ENCODE measurements at regions not wholly inside any gene's neighbourhood (a gene's known extent, or its start where the extent isn't known, plus 50 kb on each side); places are given as distances from the start of the nearest gene placed in this dataset.
"Not testable (repeated sequence)": the region's sequence is repeated elsewhere in the genome, so short reads cannot be mapped to it uniquely, and the experiment has no call there.

- no peak for ATAC-seq
- intact Hi-C loops (cut with DNase I): no loop called here
- DNase-seq (ENCODE audit: low spot score): no peak
Observed at GRCh38 chrX:109782994-109783700, 50.1 kb upstream of the ACSL4 start.

GRCh38 chrX:109783701-109784079 lies 50.6 kb upstream of the ACSL4 start:
- intact Hi-C loops (cut with DNase I): no loop called here
- ATAC-seq (no peak), DNase-seq (ENCODE audit: low spot score) (no peak)

- ATAC-seq: no peak
- DNase-seq (ENCODE audit: low spot score): no peak
- intact Hi-C loops (cut with DNase I): no loop called here
Observed at GRCh38 chrX:109785053-109785452, 52.0 kb upstream of the ACSL4 start.

DNA sequence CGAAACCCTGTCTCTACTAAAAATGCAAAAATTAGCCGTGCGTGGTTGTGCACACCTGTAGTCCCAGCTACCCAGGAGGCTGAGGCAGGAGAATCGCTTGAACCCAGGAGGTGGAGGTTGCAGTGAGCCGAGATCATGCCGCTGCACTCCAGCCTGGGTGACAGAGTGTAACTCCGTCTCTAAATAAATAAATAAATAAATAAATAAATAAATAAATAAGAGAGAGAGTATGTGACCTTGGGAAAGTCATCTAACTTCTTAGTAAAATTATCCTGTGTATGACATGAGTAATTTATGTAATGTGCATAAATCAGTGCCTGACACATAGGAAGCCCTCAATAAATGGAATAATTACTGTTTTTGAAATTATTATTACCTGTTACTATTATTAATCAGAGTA lies 57.5 kb upstream of the ACSL4 start:
- DNase-seq (ENCODE audit: low spot score); intact Hi-C loops (cut with DNase I); ATAC-seq: not testable (repeated sequence)

GRCh38 chrX:109793191-109793590 lies 60.1 kb upstream of the ACSL4 start:
- DNase-seq (ENCODE audit: low spot score) (no peak), ATAC-seq (no peak)
- intact Hi-C loops (cut with DNase I): no loop called here

DNA sequence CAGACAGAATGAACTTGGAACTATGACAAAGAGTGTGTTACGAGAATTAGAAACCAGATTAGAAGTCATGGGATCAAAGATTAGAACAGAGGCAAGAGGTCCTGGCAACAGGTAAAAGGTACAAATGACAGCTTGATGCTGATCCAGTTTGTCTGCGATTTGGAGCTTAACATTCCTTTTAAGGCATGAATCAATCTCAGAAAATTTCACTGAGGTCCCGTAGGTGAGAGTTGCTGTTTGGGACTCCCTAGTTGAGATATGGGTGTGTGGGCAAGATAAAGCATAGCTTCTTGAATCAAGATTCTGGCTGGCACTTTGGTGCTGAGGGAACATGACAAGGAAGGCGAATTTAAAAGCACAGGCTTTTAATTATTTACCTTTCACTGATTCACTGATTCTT lies 62.6 kb upstream of the ACSL4 start:
- DNase-seq (ENCODE audit: low spot score): no peak
- intact Hi-C loops (cut with DNase I): no loop called here
- ATAC-seq: no peak

DNA sequence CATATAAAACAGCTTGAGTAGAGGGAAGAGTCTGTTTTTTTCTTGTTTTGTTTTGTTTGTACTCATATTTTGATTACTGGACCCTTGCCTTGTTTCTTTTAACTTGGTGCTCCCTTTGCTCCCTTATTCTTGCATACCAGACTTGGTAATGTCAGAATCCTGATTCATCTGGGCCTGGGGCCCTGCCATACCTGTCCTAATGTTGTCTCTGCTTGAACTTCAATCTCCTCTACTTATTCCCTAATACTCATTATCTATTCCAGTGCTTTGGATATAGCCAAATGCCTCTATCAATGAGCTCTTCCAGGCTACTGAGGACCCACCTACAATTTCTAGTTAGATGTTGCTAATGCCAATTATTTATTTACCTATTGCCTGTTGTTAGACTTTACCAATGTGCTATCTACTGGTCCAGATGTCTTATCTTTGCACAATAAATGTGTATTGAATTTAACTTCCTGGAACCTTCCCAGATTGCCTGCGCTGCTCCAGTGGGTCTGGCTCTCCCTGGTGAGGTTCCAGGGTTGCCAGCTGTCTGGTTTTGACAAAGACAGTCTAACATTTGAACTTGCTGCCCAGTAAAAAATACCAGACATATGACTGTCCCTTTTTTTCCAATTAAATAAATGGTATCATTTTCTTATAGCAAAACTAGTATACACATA lies 64.4 kb upstream of the ACSL4 start:
- intact Hi-C loops (cut with DNase I): no loop called here
- ATAC-seq (no peak), DNase-seq (ENCODE audit: low spot score) (no peak)

DNA sequence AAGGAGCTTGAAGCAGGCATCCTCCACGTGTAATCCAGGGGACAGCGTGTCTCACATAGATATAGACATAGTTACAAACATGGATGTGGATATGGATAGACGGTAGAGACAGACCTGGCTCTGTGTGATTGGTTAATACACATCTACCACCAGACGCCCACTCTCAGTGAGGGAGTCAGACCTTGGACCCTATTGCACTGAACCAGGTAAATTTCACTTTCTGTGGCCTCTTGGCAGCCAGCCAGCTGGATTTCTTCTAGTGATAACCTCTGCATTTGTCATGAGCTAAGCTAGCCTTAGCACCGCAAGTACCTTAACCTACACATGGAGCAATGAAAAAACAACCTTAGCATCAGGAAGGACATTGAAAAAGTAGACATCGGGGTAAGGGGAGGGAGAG lies 79.2 kb upstream of the ACSL4 start:
- ATAC-seq (no peak), DNase-seq (ENCODE audit: low spot score) (no peak)
- intact Hi-C loops (cut with DNase I): no loop called here

GRCh38 chrX:109813236-109813635 lies 80.2 kb upstream of the ACSL4 start:
- intact Hi-C loops (cut with DNase I): no loop called here
- ATAC-seq (no peak), DNase-seq (ENCODE audit: low spot score) (no peak)

- intact Hi-C loops (cut with DNase I): no loop called here
- no peak for DNase-seq (ENCODE audit: low spot score)
- no peak for ATAC-seq
Observed at GRCh38 chrX:109818976-109819375, 85.9 kb upstream of the ACSL4 start.

DNA sequence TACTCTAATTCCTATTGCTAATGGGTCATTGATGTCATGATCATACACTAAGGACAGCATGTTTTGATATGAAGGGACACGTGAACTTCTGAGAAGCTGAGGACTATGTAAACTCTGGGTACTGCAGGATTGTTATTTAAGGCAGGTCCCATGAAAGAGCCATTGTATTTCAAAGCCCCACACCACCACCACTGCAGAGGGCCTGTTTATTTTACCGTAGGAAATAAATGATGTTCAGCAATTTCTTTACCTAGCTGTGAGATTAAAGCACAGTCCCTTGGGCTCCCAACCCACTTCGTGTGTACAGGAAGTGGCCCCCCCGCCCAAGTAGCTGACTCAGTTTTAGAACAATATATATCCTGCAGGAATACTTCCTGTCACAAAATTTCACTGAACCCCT lies 89.8 kb upstream of the ACSL4 start:
- intact Hi-C loops (cut with DNase I): no loop called here
- ATAC-seq: no peak
- DNase-seq (ENCODE audit: low spot score): no peak

DNA sequence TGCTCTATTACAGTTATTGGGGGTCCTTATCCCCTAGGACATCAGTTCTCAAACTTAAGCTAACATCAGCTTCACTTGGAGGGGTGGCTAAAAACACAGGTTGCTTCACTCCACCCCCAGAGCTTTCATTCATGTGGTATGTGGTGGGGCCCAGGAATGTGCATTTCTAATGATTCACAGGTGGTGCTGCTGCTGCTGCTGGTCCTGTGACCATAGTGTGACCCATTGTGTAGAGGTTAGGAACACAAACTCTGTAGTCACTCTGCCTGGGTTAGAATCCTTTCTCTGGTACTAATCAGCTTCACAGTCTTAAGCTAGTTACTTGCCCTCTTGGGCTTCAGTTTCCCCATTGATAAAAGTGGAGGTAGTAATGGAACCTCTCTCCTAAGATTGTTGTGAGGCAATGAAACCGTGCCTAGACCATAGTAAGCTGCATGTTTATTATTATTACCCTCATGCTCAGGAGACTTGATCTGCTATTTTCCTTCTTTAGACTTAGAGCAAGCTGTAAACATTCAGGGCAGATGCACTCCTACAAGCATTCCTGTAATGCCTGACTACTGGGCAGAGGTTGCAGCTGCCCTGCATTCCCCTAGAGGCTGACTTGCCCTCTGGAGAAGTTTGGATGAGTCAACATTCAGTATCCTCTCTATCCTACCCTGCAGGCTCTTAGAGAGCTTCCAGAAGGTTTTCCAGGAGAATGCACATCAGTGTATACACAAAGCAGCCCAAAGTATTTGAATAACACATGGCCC lies 94.1 kb upstream of the ACSL4 start:
- intact Hi-C loops (cut with DNase I): no loop called here
- ATAC-seq (no peak), DNase-seq (ENCODE audit: low spot score) (no peak)

- DNase-seq (ENCODE audit: low spot score) (no peak), ATAC-seq (no peak)
- intact Hi-C loops (cut with DNase I): no loop called here
Observed at GRCh38 chrX:109827772-109828171, 94.7 kb upstream of the ACSL4 start.

DNA sequence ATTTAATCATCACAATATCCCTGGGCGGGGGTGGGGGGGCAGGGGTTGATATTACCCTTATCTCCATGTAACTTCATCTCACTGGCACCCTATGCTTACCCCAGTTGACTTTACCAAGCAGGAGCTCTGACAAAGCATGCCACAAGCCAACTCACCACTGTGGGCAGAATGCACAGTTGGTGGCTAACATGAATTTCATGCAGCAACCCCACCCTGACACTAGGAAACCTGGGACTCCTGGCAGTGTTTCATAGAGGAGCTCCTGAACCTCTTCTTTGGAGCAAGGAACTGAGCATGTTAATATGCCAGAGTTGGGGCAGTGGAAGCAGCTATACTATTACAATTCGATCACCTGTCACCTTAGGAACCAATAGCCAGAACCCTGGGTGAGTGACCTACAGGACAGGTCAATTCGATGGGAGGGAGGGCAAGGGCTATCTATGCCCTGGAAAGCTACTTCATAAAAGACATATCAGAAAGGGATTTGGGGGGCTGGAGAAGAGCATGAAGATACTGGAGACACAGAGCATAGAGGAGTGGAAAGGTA lies 97.2 kb upstream of the ACSL4 start:
- intact Hi-C loops (cut with DNase I): no loop called here
- ATAC-seq (no peak), DNase-seq (ENCODE audit: low spot score) (no peak)

GRCh38 chrX:109830704-109831206 lies 97.7 kb upstream of the ACSL4 start:
- DNase-seq (ENCODE audit: low spot score): no peak
- ATAC-seq: no peak
- intact Hi-C loops (cut with DNase I): no loop called here

DNA sequence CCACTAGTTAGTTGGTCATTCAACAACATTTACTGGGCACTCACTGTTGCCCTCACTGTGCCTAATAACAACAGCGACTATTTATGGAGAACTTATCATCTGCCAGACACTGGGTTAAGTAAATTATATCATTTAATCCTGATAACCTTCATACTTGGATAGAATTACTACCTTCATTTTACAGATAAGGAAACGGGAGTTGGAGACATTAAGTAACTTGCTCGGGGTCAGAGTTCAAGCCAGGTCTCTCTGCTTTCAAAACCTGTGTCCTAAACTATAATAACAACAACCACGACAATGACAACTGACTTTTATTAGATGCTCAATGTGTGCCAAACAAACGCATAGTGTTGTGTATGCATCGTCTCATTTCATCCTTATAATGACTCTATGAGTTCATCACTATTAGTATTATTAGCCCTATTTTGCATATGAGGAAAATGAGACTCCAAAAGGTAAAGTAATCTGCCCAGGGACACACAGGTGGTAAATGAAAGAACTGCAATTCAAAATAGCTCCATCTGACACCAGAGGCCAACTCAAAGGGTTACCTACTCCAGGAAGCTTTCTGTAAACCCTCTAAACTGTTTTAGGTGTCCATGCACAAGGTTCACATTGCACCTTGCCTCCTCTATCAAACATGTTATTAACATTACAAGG lies 98.4 kb upstream of the ACSL4 start:
- ATAC-seq (no peak), DNase-seq (ENCODE audit: low spot score) (no peak)
- intact Hi-C loops (cut with DNase I): no loop called here

DNA sequence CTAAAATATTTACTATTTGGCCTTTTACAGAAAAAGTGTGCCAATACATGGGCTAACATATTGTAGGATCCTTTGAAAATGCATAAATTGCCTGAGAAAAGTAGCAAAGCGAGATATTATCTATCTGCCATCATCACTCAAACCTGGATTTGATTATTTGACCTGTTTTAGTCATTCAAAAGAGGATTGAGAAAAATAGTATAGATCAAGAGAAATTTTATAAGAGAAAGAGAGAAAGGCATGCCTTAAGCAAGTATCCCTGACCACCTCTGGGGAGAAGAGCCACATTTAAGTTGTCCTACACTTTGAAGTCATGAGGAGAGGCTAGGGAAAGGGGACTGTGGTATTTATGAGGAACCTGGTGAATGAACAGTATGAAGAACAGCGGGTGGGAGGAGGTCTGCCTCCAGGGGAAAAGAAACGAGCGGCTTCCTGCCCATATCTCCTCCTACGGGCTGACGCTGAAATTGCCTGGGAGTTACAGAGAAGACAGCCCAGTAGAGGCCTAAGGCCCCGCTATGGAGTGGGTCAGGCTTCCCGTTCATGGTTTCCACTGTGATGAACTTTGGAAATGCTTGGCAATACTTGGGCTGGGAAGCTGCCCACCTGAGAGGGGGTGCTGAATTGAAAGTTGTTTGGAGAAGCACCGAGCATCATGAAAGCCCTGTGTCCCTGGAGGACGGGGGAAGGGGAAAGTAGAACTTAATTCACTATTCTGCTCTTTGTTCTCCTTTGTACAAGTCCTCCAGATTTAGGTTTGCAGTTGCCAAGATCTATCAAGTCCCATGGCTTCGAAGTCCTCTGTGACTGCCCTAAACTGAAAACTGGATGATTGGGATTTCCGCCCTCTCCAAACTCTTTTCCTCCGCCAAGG lies 106.9 kb upstream of the ACSL4 start:
- DNase-seq (ENCODE audit: low spot score) (no peak), ATAC-seq (peak; percentile 63)
- intact Hi-C loops (cut with DNase I): no loop called here

- DNase-seq (ENCODE audit: low spot score): no peak
- peak; percentile 91 for ATAC-seq
- intact Hi-C loops (cut with DNase I): no loop called here
Observed at GRCh38 chrX:109840585-109840984, 107.5 kb upstream of the ACSL4 start.

Measured in sciatic nerve (tissue), 2 donors.